ENCODE measurements at regions not wholly inside any gene's neighbourhood (a gene's known extent, or its start where the extent isn't known, plus 50 kb on each side); places are given as distances from the start of the nearest gene placed in this dataset.

GRCh38 chr5:117473165-117473564 is 898.5 kb upstream of the SEMA6A start:
- TF ChIP-seq SMAD3 (CRISPR knock-in tag; IDR thresholded peaks at IDR 0.05; ENCODE audit: borderline replicate concordance) (no peak), CREB1 (CRISPR knock-in tag; IDR thresholded peaks at IDR 0.05) (no peak), CTCF (IDR thresholded peaks at IDR 0.05) (no peak), MAX (CRISPR knock-in tag; IDR thresholded peaks at IDR 0.05) (no peak), E2F4 (CRISPR knock-in tag; IDR thresholded peaks at IDR 0.05; ENCODE audit: borderline replicate concordance, low read depth) (no peak), SP1 (CRISPR knock-in tag; conservative IDR thresholded peaks at IDR 0.05) (no peak), USF2 (CRISPR knock-in tag; IDR thresholded peaks at IDR 0.05) (no peak)
